Esophagus muscularis mucosa (tissue), 3 donors: ENCODE measurements at regions not wholly inside any gene's neighbourhood (a gene's known extent, or its start where the extent isn't known, plus 50 kb on each side); places are given as distances from the start of the nearest gene placed in this dataset.

Experiments
- CTCF ChIP-seq, 3 experiments: fragments of 200-600 bp in 2 of 3; fragments of 450-650 bp in 1 of 3; sonication (generic) in 2 of 3; IDR thresholded peaks; one replicate each; pipeline ENCODE4 v1.5.1; 2017 to 2019; ENCODE audit warnings: antibody characterized with exemption in 3 of 3, mild to moderate bottlenecking in 2 of 3, moderate library complexity in 1 of 3
- POLR2A ChIP-seq: fragments of 450-650 bp; IDR thresholded peaks from one replicate; pipeline ENCODE4 v1.6.1; 2017; ENCODE audit warnings: antibody characterized with exemption, moderate library complexity, mild to moderate bottlenecking, low read depth

- TF ChIP-seq CTCF (IDR thresholded peaks at IDR 0.05) (no peak), POLR2A (no peak)
These were observed 68.7 kb upstream of the CEP85L start for GRCh38 chr6:118720125-118720473.
